H9 (cell line): ENCODE measurements at regions not wholly inside any gene's neighbourhood (a gene's known extent, or its start where the extent isn't known, plus 50 kb on each side); places are given as distances from the start of the nearest gene placed in this dataset.

Experiments
- DNase-seq: peaks from one replicate; pipeline ENCODE4 v3.0.0-alpha.2; 2017
- H2AFZ ChIP-seq: one replicate; pipeline ENCODE4 v1.6.1; 2013; ENCODE audit warnings: mild to moderate bottlenecking, low read length, control low read depth, moderate library complexity
- H2AK5ac ChIP-seq: 2 replicates; pipeline ENCODE4 v1.6.1; 2013; ENCODE audit warnings: low read length, control low read depth, mixed read lengths; ENCODE audit not compliant: insufficient read length
- H2BK120ac ChIP-seq: one replicate; pipeline ENCODE4 v1.6.1; 2013; ENCODE audit warnings: low read depth, mild to moderate bottlenecking, low read length, control low read depth, inconsistent platforms; ENCODE audit not compliant: poor library complexity, severe bottlenecking
- H2BK12ac ChIP-seq: 2 replicates; pipeline ENCODE4 v1.6.1; 2013; ENCODE audit warnings: low read length, control low read depth, mixed read lengths, low read depth; ENCODE audit not compliant: insufficient read length
- H2BK15ac ChIP-seq: 2 replicates; pipeline ENCODE4 v1.6.1; 2013; ENCODE audit warnings: low read depth, low read length, control low read depth
- H2BK20ac ChIP-seq: one replicate; pipeline ENCODE4 v1.6.1; 2013; ENCODE audit warnings: low read depth, mild to moderate bottlenecking, low read length, control low read depth, inconsistent platforms; ENCODE audit not compliant: poor library complexity, severe bottlenecking
- H2BK5ac ChIP-seq: 2 replicates; pipeline ENCODE4 v1.6.1; 2013; ENCODE audit warnings: low read length, control low read depth, mixed read lengths; ENCODE audit not compliant: insufficient read length
- H3K14ac ChIP-seq: 2 replicates; pipeline ENCODE4 v1.6.1; 2013; ENCODE audit warnings: low read length, control low read depth; ENCODE audit not compliant: insufficient read depth
- H3K18ac ChIP-seq: 2 replicates; pipeline ENCODE4 v1.6.1; 2013; ENCODE audit warnings: low read depth, mild to moderate bottlenecking, mixed read lengths, low read length, control low read depth; ENCODE audit not compliant: insufficient read length
- H3K23ac ChIP-seq: 2 replicates; pipeline ENCODE4 v1.6.1; 2013; ENCODE audit warnings: low read length, control low read depth, mixed read lengths, low read depth; ENCODE audit not compliant: insufficient read length
- H3K23me2 ChIP-seq: 2 replicates; pipeline ENCODE4 v1.6.1; 2013; ENCODE audit warnings: low read depth, mild to moderate bottlenecking, mixed read lengths, low read length, control low read depth; ENCODE audit not compliant: insufficient read length, poor library complexity, severe bottlenecking
- H3K27ac ChIP-seq: 2 replicates; pipeline ENCODE4 v1.5.1; 2013; ENCODE audit warnings: low read length, control low read depth, mixed read lengths, low read depth; ENCODE audit not compliant: insufficient read length
- H3K27me3 ChIP-seq: 2 replicates; pipeline ENCODE4 v1.6.1; 2013; ENCODE audit warnings: low read length, control low read depth, inconsistent platforms; ENCODE audit not compliant: insufficient read depth
- H3K4ac ChIP-seq: 2 replicates; pipeline ENCODE4 v1.6.1; 2013; ENCODE audit warnings: low read depth, mild to moderate bottlenecking, control low read depth, inconsistent platforms, low read length, moderate library complexity
- H3K4me1 ChIP-seq: 2 replicates; pipeline ENCODE4 v1.6.1; 2013; ENCODE audit warnings: low read length, control low read depth, inconsistent platforms; ENCODE audit not compliant: insufficient read depth
- H3K4me2 ChIP-seq: 2 replicates; pipeline ENCODE4 v1.6.1; 2013; ENCODE audit warnings: low read length, control low read depth, mixed read lengths; ENCODE audit not compliant: insufficient read length, insufficient read depth
- H3K56ac ChIP-seq: 2 replicates; pipeline ENCODE4 v1.6.1; 2013; ENCODE audit warnings: low read depth, mild to moderate bottlenecking, mixed read lengths, low read length, control low read depth; ENCODE audit not compliant: insufficient read length
- H3K79me1 ChIP-seq: 2 replicates; pipeline ENCODE4 v1.6.1; 2013; ENCODE audit warnings: low read depth, mild to moderate bottlenecking, moderate library complexity, low read length, control low read depth, inconsistent platforms; ENCODE audit not compliant: insufficient read depth, poor library complexity, severe bottlenecking
- H3K79me2 ChIP-seq: 2 replicates; pipeline ENCODE4 v1.6.1; 2013; ENCODE audit warnings: low read length, control low read depth, inconsistent platforms; ENCODE audit not compliant: insufficient read depth
- H3K9ac ChIP-seq: 2 replicates; pipeline ENCODE4 v1.6.1; 2013; ENCODE audit warnings: low read length, control low read depth, mixed read lengths; ENCODE audit not compliant: insufficient read length; ENCODE audit errors: extremely low read depth
- H3K9me3 ChIP-seq: one replicate; pipeline ENCODE4 v1.6.1; 2013; ENCODE audit warnings: low read depth, low read length, inconsistent platforms; ENCODE audit not compliant: control insufficient read depth
- H3T11ph ChIP-seq: one replicate; pipeline ENCODE4 v1.6.1; 2013; ENCODE audit warnings: mild to moderate bottlenecking, low read length, control low read depth, inconsistent platforms
- H4K20me1 ChIP-seq: one replicate; pipeline ENCODE4 v1.6.1; 2013; ENCODE audit not compliant: control insufficient read depth, insufficient read length, insufficient read depth
- H4K5ac ChIP-seq: 2 replicates; pipeline ENCODE4 v1.6.1; 2013; ENCODE audit warnings: low read depth, mild to moderate bottlenecking, mixed read lengths, low read length, control low read depth; ENCODE audit not compliant: insufficient read length
- H4K8ac ChIP-seq: replicated peaks from 2 replicates; pipeline ENCODE4 v1.6.1; 2013; ENCODE audit warnings: low read length, control low read depth, mixed read lengths, low read depth; ENCODE audit not compliant: insufficient read length
- H4K91ac ChIP-seq: 2 replicates; pipeline ENCODE4 v1.6.1; 2013; ENCODE audit warnings: low read depth, mild to moderate bottlenecking, moderate library complexity, mixed read lengths, low read length, control low read depth; ENCODE audit not compliant: insufficient read length
- H3K27ac Mint-ChIP-seq, 3 experiments: 2 replicates in 2 of 3; 3 replicates in 1 of 3; pipeline ENCODE4 v1.8.0; 2020 to 2021; ENCODE audit warnings: mixed read lengths in 3 of 3, mild to moderate bottlenecking in 1 of 3, moderate library complexity in 1 of 3
- H3K27me3 Mint-ChIP-seq: 2 replicates; pipeline ENCODE4 v1.8.0; 2021; ENCODE audit warnings: low read depth, mild to moderate bottlenecking, moderate library complexity, mixed read lengths
- H3K36me3 Mint-ChIP-seq, 3 experiments: 2 replicates in 2 of 3; 3 replicates in 1 of 3; pipeline ENCODE4 v1.8.0; 2020 to 2021; ENCODE audit warnings: low read depth in 3 of 3, mixed read lengths in 3 of 3; ENCODE audit not compliant: insufficient read depth in 1 of 3
- H3K4me1 Mint-ChIP-seq, 2 experiments: 2 replicates each; pipeline ENCODE4 v1.8.0; 2020; ENCODE audit warnings: mixed read lengths in 2 of 2
- H3K4me3 Mint-ChIP-seq, 2 experiments: 2 replicates in 1 of 2; 3 replicates in 1 of 2; pipeline ENCODE4 v1.8.0; 2020 to 2021; ENCODE audit warnings: mild to moderate bottlenecking in 2 of 2, mixed read lengths in 2 of 2, moderate library complexity in 1 of 2
- H3K9me3 Mint-ChIP-seq, 2 experiments: 2 replicates in 1 of 2; 3 replicates in 1 of 2; pipeline ENCODE4 v1.8.0; 2020; ENCODE audit warnings: mild to moderate bottlenecking in 2 of 2, mixed read lengths in 2 of 2, moderate library complexity in 1 of 2
- WGBS: extraction: QIAGEN DNeasy Blood & Tissue Kit; methylation state at CpG from one replicate; pipeline ENCODE4 v1.1.7; 2013; ENCODE audit warnings: missing lambda C conversion rate, low lambda C conversion rate, mixed read lengths; ENCODE audit not compliant: insufficient read length; ENCODE audit errors: extremely low coverage; 5-methylcytosine and 5-hydroxymethylcytosine counted together
- TF ChIP-seq, protein P1 (sequence below): fragments of 200-600 bp; sonication (generic); conservative IDR thresholded peaks from 3 replicates; pipeline ENCODE4 v1.8.0; 2021; ENCODE audit warnings: antibody characterized with exemption, mild to moderate bottlenecking

- Mint-ChIP-seq H3K4me1 (no peaks in the 10 kb centered on the region; a peak in 1 of 4 replicates), H3K36me3 (peaks cover 4 to 6% (median 5%) of the 10 kb centered on the region in 3 experiments; a peak in 3 of 7 replicates), H3K4me3 (no peak overlapping the region), H3K27me3 (peaks cover 1% of the 10 kb centered on the region), H3K27ac (no peak overlapping the region), H3K9me3 (peaks cover 5% of the 10 kb centered on the region in 2 experiments)
- Histone ChIP-seq H2BK5ac (no peak overlapping the region), H3K27ac (no peak overlapping the region), H3K18ac (no peak overlapping the region), H2BK15ac (no peak overlapping the region), H3K56ac (no peak overlapping the region), H3K4me2 (no peak overlapping the region), H3T11ph (no peak overlapping the region), H3K14ac (no peak overlapping the region), H3K79me1 (no peaks in the 10 kb centered on the region), H2BK120ac (no peak overlapping the region), H3K23me2 (no peaks in the 10 kb centered on the region), H3K79me2 (no peaks in the 10 kb centered on the region), H3K9ac (no peak overlapping the region), H3K23ac (no peak overlapping the region), H4K5ac (no peak overlapping the region), H4K8ac (no peak overlapping the region), H2BK12ac (no peak overlapping the region), H3K27me3 (no peaks in the 10 kb centered on the region), H4K20me1 (no peaks in the 10 kb centered on the region), H2AK5ac (no peak overlapping the region), H2AFZ (no peak overlapping the region), H3K9me3 (peaks cover 6% of the 10 kb centered on the region), H4K91ac (no peak overlapping the region), H3K4ac (no peak overlapping the region), H3K4me1 (no peaks in the 10 kb centered on the region), H2BK20ac (no peak overlapping the region)
- DNase-seq, result no peak
- TF ChIP-seq, protein P1, sequence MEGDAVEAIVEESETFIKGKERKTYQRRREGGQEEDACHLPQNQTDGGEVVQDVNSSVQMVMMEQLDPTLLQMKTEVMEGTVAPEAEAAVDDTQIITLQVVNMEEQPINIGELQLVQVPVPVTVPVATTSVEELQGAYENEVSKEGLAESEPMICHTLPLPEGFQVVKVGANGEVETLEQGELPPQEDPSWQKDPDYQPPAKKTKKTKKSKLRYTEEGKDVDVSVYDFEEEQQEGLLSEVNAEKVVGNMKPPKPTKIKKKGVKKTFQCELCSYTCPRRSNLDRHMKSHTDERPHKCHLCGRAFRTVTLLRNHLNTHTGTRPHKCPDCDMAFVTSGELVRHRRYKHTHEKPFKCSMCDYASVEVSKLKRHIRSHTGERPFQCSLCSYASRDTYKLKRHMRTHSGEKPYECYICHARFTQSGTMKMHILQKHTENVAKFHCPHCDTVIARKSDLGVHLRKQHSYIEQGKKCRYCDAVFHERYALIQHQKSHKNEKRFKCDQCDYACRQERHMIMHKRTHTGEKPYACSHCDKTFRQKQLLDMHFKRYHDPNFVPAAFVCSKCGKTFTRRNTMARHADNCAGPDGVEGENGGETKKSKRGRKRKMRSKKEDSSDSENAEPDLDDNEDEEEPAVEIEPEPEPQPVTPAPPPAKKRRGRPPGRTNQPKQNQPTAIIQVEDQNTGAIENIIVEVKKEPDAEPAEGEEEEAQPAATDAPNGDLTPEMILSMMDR, result no peak
- no CpG with 5 or more reads among the region's 11 CpGs for WGBS
Observed at GRCh38 chr10:28906011-28906411, 228.7 kb downstream of the BAMBI start.
